HG03378 (cell line): ENCODE measurements at regions not wholly inside any gene's neighbourhood (a gene's known extent, or its start where the extent isn't known, plus 50 kb on each side); places are given as distances from the start of the nearest gene placed in this dataset.

ENCODE experiments used
- ATAC-seq: cut with Tn5 transposase; IDR thresholded peaks from one replicate; pipeline ENCODE4 v1.9.1; 2021; ENCODE audit warnings: mild to moderate bottlenecking, moderate library complexity; ENCODE audit not compliant: unreplicated experiment

- ATAC-seq = no peak
Observed at GRCh38 chr13:24006520-24007248, 109.4 kb upstream of the C1QTNF9B start.

- no peak for ATAC-seq
Observed at GRCh38 chr13:24007979-24008620, 110.8 kb upstream of the C1QTNF9B start.

GRCh38 chr13:24008679-24009078, 111.4 kb upstream of the C1QTNF9B start:
- no peak for ATAC-seq

- no peak for ATAC-seq
Observed at GRCh38 chr13:24011266-24011665, 114.0 kb upstream of the C1QTNF9B start.

GRCh38 chr13:24012648-24013047, 115.3 kb upstream of the C1QTNF9B start:
- ATAC-seq = no peak

- ATAC-seq = no peak
Observed at GRCh38 chr13:24013189-24013588, 115.9 kb upstream of the C1QTNF9B start.

- no peak for ATAC-seq
Observed at GRCh38 chr13:24016046-24016445, 118.7 kb upstream of the C1QTNF9B start.

- ATAC-seq = no peak
Observed at GRCh38 chr13:24022568-24022967, 125.3 kb upstream of the C1QTNF9B start.

GRCh38 chr13:24023073-24023472, 125.8 kb upstream of the C1QTNF9B start:
- ATAC-seq = no peak

GRCh38 chr13:24027494-24027893, 130.2 kb upstream of the C1QTNF9B start:
- ATAC-seq = no peak

GRCh38 chr13:24032252-24032651, 128.3 kb upstream of the SPATA13 start:
- no peak for ATAC-seq

GRCh38 chr13:24032674-24033073, 127.8 kb upstream of the SPATA13 start:
- ATAC-seq = no peak

- ATAC-seq = no peak
Observed at GRCh38 chr13:24033527-24034302, 126.8 kb upstream of the SPATA13 start.

- no peak for ATAC-seq
Observed at GRCh38 chr13:24035411-24035810, 125.1 kb upstream of the SPATA13 start.

- ATAC-seq = no peak
Observed at GRCh38 chr13:24036115-24036514, 124.4 kb upstream of the SPATA13 start.

GRCh38 chr13:24038405-24038804, 122.1 kb upstream of the SPATA13 start:
- no peak for ATAC-seq

- ATAC-seq = no peak
Observed at GRCh38 chr13:24038841-24039330, 121.6 kb upstream of the SPATA13 start.

- no peak for ATAC-seq
Observed at GRCh38 chr13:24039621-24040475, 120.7 kb upstream of the SPATA13 start.

GRCh38 chr13:24040835-24041234, 119.7 kb upstream of the SPATA13 start:
- no peak for ATAC-seq

GRCh38 chr13:24041651-24042225, 118.8 kb upstream of the SPATA13 start:
- no peak for ATAC-seq
